SH-SY5Y (cell line): ENCODE measurements at regions not wholly inside any gene's neighbourhood (a gene's known extent, or its start where the extent isn't known, plus 50 kb on each side); places are given as distances from the start of the nearest gene placed in this dataset.

ENCODE experiments used
- GATA2 ChIP-seq: IDR thresholded peaks from 2 replicates; pipeline ENCODE4 v1.6.1; 2011; ENCODE audit warnings: mild to moderate bottlenecking, low read depth, low read length
- GATA3 ChIP-seq: IDR thresholded peaks from 2 replicates; pipeline ENCODE4 v1.6.1; 2011; ENCODE audit warnings: low read depth, mild to moderate bottlenecking, low read length, moderate library complexity

DNA sequence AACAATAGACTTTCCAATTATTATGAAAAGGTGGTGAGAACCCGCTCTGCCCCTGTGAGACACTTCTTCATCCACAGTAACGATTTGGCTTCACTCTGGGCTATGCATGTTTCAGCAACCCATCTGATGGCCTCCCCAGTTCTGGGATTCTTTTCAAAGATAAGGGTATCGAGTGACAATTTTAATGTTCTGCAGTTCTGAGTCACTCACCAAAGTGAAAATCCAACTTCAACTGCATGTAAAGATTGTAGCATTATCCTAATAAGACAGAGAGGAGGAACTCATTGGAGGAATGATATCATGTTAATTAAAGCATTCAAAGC, 1078.3 kb upstream of the SEMA6A start:
- TF ChIP-seq GATA2 (no peak), GATA3 (no peak)
